Memory B cell (primary cell): ENCODE measurements at regions not wholly inside any gene's neighbourhood (a gene's known extent, or its start where the extent isn't known, plus 50 kb on each side); places are given as distances from the start of the nearest gene placed in this dataset.
"Not testable (repeated sequence)": the region's sequence is repeated elsewhere in the genome, so short reads cannot be mapped to it uniquely, and the experiment has no call there.

ENCODE experiments used
- ATAC-seq: fragments of 150-1000 bp; cut with Tn5 transposase; 2 replicates; pipeline ENCODE4 v1.10.0; 2021; ENCODE audit warnings: low read depth, mild to moderate bottlenecking, moderate library complexity
- DNase-seq, 2 donors: peaks; one replicate each; pipeline ENCODE4 v3.0.0; 2022; ENCODE audit warnings: low spot score in 2 of 2
- H3K27ac Mint-ChIP-seq: one replicate; pipeline ENCODE4 v1.8.0; 2022; ENCODE audit warnings: mild to moderate bottlenecking, moderate library complexity, mixed read lengths
- H3K27me3 Mint-ChIP-seq: one replicate; pipeline ENCODE4 v1.8.0; 2022; ENCODE audit warnings: mixed read lengths
- H3K36me3 Mint-ChIP-seq: one replicate; pipeline ENCODE4 v1.8.0; 2022; ENCODE audit warnings: mild to moderate bottlenecking, mixed read lengths
- H3K4me1 Mint-ChIP-seq: one replicate; pipeline ENCODE4 v1.8.0; 2022; ENCODE audit warnings: mixed read lengths
- H3K4me3 Mint-ChIP-seq: one replicate; pipeline ENCODE4 v1.8.0; 2022; ENCODE audit warnings: mild to moderate bottlenecking, moderate library complexity, mixed read lengths
- H3K9me3 Mint-ChIP-seq: one replicate; pipeline ENCODE4 v1.8.0; 2022; ENCODE audit warnings: mixed read lengths

- H3K9me3 Mint-ChIP-seq = peaks cover 2% of the 10 kb centered on the region
- H3K36me3 Mint-ChIP-seq = no peaks in the 10 kb centered on the region
- ATAC-seq = no peak
- H3K4me3 Mint-ChIP-seq = no peak overlapping the region
- no peaks in the 10 kb centered on the region for H3K27me3 Mint-ChIP-seq
- H3K4me1 Mint-ChIP-seq = no peaks in the 10 kb centered on the region
- no peak overlapping the region for H3K27ac Mint-ChIP-seq
- no peak for DNase-seq
Measured at GRCh38 chr3:26012241-26012745, 222.4 kb downstream of the OXSM start.

DNA sequence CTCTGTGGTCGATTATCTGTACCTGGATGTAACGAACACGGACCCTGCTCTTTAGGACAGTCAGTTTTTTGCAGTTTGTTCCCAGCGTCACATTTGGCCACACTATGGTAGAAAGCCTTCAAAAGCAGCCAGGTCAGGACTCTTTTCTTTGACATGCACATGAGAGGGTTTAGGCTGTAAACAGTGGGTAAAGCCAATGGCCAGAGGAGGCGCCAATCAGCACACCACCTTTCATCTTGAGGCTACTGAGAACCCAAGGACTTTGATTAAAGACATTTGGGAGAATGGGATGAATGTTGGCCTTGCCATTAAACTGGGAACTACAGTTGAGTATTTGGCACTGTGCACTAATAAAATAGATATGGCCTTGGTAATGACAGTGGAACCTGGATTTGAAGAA is 225.9 kb downstream of the OXSM start:
- Mint-ChIP-seq H3K9me3 (no peaks in the 10 kb centered on the region), H3K36me3 (no peaks in the 10 kb centered on the region), H3K4me3 (no peak overlapping the region), H3K27ac (no peak overlapping the region), H3K27me3 (no peaks in the 10 kb centered on the region), H3K4me1 (no peaks in the 10 kb centered on the region)
- DNase-seq = no peak
- no peak for ATAC-seq

GRCh38 chr3:26018889-26019288 is 229.0 kb downstream of the OXSM start:
- Mint-ChIP-seq H3K36me3 (no peaks in the 10 kb centered on the region), H3K27me3 (no peaks in the 10 kb centered on the region), H3K27ac (no peak overlapping the region), H3K4me3 (no peak overlapping the region), H3K9me3 (peaks cover 2% of the 10 kb centered on the region), H3K4me1 (no peaks in the 10 kb centered on the region)
- no peak for ATAC-seq
- DNase-seq = no peak

- not testable (repeated sequence) for H3K36me3 Mint-ChIP-seq, DNase-seq, H3K27me3 Mint-ChIP-seq, H3K27ac Mint-ChIP-seq, ATAC-seq, H3K4me1 Mint-ChIP-seq, H3K4me3 Mint-ChIP-seq
- H3K9me3 Mint-ChIP-seq = peaks cover 11% of the 10 kb centered on the region
Measured at GRCh38 chr3:26024206-26024605, 234.3 kb downstream of the OXSM start.

GRCh38 chr3:26029321-26029720 is 239.4 kb downstream of the OXSM start:
- ATAC-seq = no peak
- no peak overlapping the region for H3K27ac Mint-ChIP-seq
- H3K36me3 Mint-ChIP-seq = no peaks in the 10 kb centered on the region
- no peaks in the 10 kb centered on the region for H3K27me3 Mint-ChIP-seq
- H3K9me3 Mint-ChIP-seq = peaks cover 11% of the 10 kb centered on the region
- no peak for DNase-seq
- no peaks in the 10 kb centered on the region for H3K4me1 Mint-ChIP-seq
- no peak overlapping the region for H3K4me3 Mint-ChIP-seq

GRCh38 chr3:26042126-26042525 is 252.2 kb downstream of the OXSM start:
- H3K4me3 Mint-ChIP-seq, H3K36me3 Mint-ChIP-seq, DNase-seq, H3K9me3 Mint-ChIP-seq, H3K27ac Mint-ChIP-seq, ATAC-seq, H3K4me1 Mint-ChIP-seq, H3K27me3 Mint-ChIP-seq: not testable (repeated sequence)

DNA sequence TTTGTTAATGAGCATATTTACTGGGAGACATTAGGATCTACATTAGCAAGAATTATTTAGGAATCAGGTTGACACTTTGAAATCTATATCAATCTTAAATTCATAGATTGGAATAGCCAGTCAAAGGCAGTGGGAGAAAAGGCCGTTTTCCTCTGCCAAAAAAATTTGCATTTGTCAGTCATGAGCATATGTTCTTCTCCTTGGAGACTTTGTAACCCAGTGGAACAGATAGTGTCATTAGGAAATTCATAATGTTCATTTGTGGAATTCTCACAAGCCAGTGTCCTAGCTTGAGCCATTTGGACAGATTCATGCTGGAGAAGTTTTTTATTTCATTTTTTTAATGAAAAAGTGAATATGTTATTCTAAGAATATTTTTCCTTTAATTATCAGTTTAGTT is 260.1 kb downstream of the OXSM start:
- H3K27ac Mint-ChIP-seq = no peak overlapping the region
- no peaks in the 10 kb centered on the region for H3K9me3 Mint-ChIP-seq
- no peak for DNase-seq
- H3K4me1 Mint-ChIP-seq = no peaks in the 10 kb centered on the region
- H3K36me3 Mint-ChIP-seq = no peaks in the 10 kb centered on the region
- no peaks in the 10 kb centered on the region for H3K27me3 Mint-ChIP-seq
- no peak for ATAC-seq
- H3K4me3 Mint-ChIP-seq = no peak overlapping the region

GRCh38 chr3:26050776-26051175 is 260.9 kb downstream of the OXSM start:
- no peak for ATAC-seq
- DNase-seq = no peak
- Mint-ChIP-seq H3K27me3 (no peaks in the 10 kb centered on the region), H3K27ac (no peak overlapping the region), H3K36me3 (no peaks in the 10 kb centered on the region), H3K4me1 (no peaks in the 10 kb centered on the region), H3K9me3 (no peaks in the 10 kb centered on the region), H3K4me3 (no peak overlapping the region)

- no peaks in the 10 kb centered on the region for H3K4me1 Mint-ChIP-seq
- H3K9me3 Mint-ChIP-seq = peaks cover 2% of the 10 kb centered on the region
- no peak overlapping the region for H3K4me3 Mint-ChIP-seq
- H3K36me3 Mint-ChIP-seq = no peaks in the 10 kb centered on the region
- no peak overlapping the region for H3K27ac Mint-ChIP-seq
- no peaks in the 10 kb centered on the region for H3K27me3 Mint-ChIP-seq
- no peak for DNase-seq
- ATAC-seq = no peak
Measured at GRCh38 chr3:26058901-26059321, 269.0 kb downstream of the OXSM start.

DNA sequence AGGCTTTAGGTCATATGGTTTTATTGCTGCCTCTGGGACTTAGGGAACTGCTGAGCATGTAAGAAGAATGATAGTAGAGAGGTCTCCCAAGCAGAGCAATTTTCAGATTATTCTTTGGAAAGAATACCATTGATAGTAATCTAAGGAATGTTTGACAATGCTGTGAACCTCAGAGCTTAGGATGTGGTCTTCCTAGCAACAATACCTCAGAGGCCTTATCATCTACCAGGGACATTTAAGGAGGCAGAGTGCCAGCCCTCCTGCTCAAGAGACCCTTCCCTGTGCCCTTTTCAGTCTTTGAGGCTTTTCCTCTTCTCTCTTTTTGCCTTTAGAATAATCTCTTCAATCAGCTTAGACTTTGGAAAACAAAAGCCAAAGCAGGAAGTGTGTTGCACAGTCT is 272.1 kb downstream of the OXSM start:
- no peak for ATAC-seq
- Mint-ChIP-seq H3K36me3 (no peaks in the 10 kb centered on the region), H3K4me1 (no peaks in the 10 kb centered on the region), H3K27me3 (no peaks in the 10 kb centered on the region), H3K27ac (no peak overlapping the region), H3K4me3 (no peak overlapping the region), H3K9me3 (peaks cover 1% of the 10 kb centered on the region)
- no peak for DNase-seq

DNA sequence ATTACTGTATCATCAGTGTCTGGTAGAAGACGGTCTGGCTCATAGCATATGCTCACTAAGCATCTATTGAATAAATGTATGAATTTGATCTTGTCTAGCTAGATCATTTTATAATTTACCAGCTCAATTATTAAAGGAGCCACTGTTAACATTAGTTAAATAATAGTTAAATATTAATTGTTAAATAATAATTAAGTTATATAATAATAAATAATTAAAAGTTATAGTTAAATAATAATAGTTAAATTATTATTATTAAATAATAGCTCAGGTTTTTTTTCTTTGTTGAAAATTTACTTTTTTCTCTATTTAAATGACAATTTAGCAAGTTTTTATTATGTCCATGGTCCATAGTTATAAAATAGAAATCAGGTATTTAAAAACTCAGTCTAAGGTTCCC is 274.4 kb downstream of the OXSM start:
- Mint-ChIP-seq H3K36me3 (no peaks in the 10 kb centered on the region), H3K4me3 (no peak overlapping the region), H3K9me3 (no peaks in the 10 kb centered on the region), H3K27me3 (no peaks in the 10 kb centered on the region), H3K4me1 (no peaks in the 10 kb centered on the region), H3K27ac (no peak overlapping the region)
- no peak for ATAC-seq
- no peak for DNase-seq

DNA sequence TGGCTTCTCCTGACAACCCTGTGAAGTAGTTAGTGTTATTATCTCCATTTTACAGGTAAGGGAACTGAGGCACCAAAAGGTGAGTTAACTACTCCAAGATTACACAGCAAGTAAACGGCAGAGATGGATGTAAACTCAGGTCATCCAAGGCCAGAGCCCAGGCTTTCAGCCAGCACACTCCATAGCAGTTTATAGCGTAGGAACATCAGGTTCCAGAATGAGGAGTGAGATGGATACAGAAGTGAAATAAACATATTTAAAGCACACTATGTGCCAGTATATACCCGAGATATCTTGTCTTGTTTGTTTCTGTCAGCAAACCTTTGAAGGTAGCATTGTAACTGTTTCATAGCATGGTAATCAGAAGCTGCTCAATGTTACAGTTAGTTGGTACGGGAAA is 279.0 kb downstream of the OXSM start:
- Mint-ChIP-seq H3K27me3 (no peaks in the 10 kb centered on the region), H3K4me3 (no peak overlapping the region), H3K4me1 (no peaks in the 10 kb centered on the region), H3K27ac (no peak overlapping the region), H3K9me3 (no peaks in the 10 kb centered on the region), H3K36me3 (no peaks in the 10 kb centered on the region)
- ATAC-seq (no peak), DNase-seq (no peak)

DNA sequence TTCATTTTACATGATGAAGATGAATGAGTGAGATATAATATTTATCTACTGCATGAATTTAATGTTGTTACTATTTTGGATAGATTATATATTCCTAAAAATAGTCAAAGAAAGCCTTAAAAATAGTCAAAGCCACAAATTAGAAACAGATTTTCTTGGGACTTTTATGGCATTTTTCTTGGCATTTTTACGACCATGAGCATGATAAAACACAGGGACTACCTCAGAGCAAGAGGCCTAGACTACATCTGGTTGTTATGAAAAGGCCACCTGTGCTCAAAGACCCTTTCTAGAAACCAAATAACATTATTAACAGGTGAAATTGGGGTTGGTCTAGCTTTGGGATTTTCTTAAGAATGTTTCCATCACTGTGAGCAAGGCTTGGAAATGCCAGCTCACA is 281.0 kb downstream of the OXSM start:
- Mint-ChIP-seq H3K4me3 (no peak overlapping the region), H3K36me3 (no peaks in the 10 kb centered on the region), H3K27ac (no peak overlapping the region), H3K9me3 (no peaks in the 10 kb centered on the region), H3K4me1 (no peaks in the 10 kb centered on the region), H3K27me3 (no peaks in the 10 kb centered on the region)
- no peak for DNase-seq
- ATAC-seq = no peak

DNA sequence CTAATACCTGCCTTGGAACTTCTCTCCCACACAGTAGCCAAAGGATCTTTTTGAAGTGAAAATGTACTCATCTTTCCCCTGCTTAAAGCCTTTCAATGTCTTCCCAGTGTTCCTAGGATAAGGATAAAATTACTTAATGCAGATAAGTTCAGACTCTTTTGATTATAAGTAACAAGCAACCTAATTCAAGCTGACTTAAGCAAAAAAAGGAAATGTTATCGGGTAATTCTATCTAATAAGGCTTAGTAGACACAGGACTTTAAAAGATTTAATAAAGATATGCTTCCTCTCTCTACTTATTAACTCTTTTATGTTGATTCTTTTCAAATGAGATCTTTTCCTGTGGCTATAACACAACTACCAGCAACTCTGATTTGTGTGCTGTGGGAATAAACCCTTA is 284.2 kb downstream of the OXSM start:
- H3K36me3 Mint-ChIP-seq = no peaks in the 10 kb centered on the region
- no peak for DNase-seq
- no peaks in the 10 kb centered on the region for H3K4me1 Mint-ChIP-seq
- H3K27ac Mint-ChIP-seq = no peak overlapping the region
- ATAC-seq = no peak
- H3K27me3 Mint-ChIP-seq = no peaks in the 10 kb centered on the region
- H3K9me3 Mint-ChIP-seq = no peaks in the 10 kb centered on the region
- H3K4me3 Mint-ChIP-seq = no peak overlapping the region

GRCh38 chr3:26078539-26078938 is 288.6 kb downstream of the OXSM start:
- H3K4me3 Mint-ChIP-seq = no peak overlapping the region
- no peaks in the 10 kb centered on the region for H3K4me1 Mint-ChIP-seq
- no peaks in the 10 kb centered on the region for H3K9me3 Mint-ChIP-seq
- H3K27me3 Mint-ChIP-seq = no peaks in the 10 kb centered on the region
- H3K36me3 Mint-ChIP-seq = no peaks in the 10 kb centered on the region
- no peak for DNase-seq
- ATAC-seq = no peak
- no peak overlapping the region for H3K27ac Mint-ChIP-seq

DNA sequence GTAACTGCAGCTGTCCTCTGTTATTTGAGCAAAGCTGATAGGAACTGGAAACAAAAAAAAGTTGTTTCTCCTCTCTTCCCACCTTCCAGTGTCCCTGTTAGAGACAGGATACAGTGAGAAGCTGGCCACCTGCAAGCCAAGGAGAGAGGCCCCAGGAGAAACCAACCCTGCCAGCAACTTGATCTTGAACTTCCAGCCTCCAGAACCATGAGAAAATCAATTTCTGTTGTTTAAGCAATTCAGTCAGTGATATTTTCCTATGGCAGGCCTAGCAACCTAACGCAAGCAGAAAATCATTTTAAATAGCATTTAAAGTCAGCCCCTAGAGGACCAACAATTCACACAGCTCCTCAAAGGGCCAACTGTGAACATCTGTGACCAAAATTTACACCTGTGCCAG is 291.3 kb downstream of the OXSM start:
- ATAC-seq (no peak), DNase-seq (no peak)
- Mint-ChIP-seq H3K36me3 (no peaks in the 10 kb centered on the region), H3K27ac (no peak overlapping the region), H3K4me3 (no peak overlapping the region), H3K4me1 (no peaks in the 10 kb centered on the region), H3K9me3 (no peaks in the 10 kb centered on the region), H3K27me3 (no peaks in the 10 kb centered on the region)
